Activated CD8-positive, alpha-beta T cell treated with anti-CD3 and anti-CD28 coated beads for 36 hours (primary cell): ENCODE measurements at regions not wholly inside any gene's neighbourhood (a gene's known extent, or its start where the extent isn't known, plus 50 kb on each side); places are given as distances from the start of the nearest gene placed in this dataset.

Experiments
- ATAC-seq: fragments of 200-7000 bp; cut with Tn5 transposase; one replicate; pipeline ENCODE4 v1.10.0; 2021; ENCODE audit warnings: mild to moderate bottlenecking, moderate library complexity
- CTCF ChIA-PET: fragments of 350-600 bp; sonication (Branson Sonifier 250); formaldehyde crosslinking; loops from one replicate; lab custom pipeline; 2021; ENCODE audit warnings: antibody characterized with exemption; lab: Charles Lee
- POLR2A ChIA-PET: fragments of 350-600 bp; sonication (Branson Sonifier 250); formaldehyde crosslinking; loops from one replicate; lab custom pipeline; 2021; ENCODE audit warnings: antibody characterized with exemption; lab: Charles Lee
- DNase-seq: peaks from one replicate; pipeline ENCODE4 v3.0.0-alpha.2; 2020
- H3K27ac Mint-ChIP-seq: one replicate; pipeline ENCODE4 v1.8.0; 2021; ENCODE audit warnings: mild to moderate bottlenecking, mixed read lengths
- H3K27me3 Mint-ChIP-seq: one replicate; pipeline ENCODE4 v1.8.0; 2021; ENCODE audit warnings: mixed read lengths
- H3K36me3 Mint-ChIP-seq: one replicate; pipeline ENCODE4 v1.8.0; 2021; ENCODE audit warnings: low read depth, mixed read lengths
- H3K4me1 Mint-ChIP-seq: one replicate; pipeline ENCODE4 v1.8.0; 2021; ENCODE audit warnings: low read depth, mixed read lengths
- H3K4me3 Mint-ChIP-seq: one replicate; pipeline ENCODE4 v1.8.0; 2021; ENCODE audit warnings: mild to moderate bottlenecking, moderate library complexity, mixed read lengths
- H3K9me3 Mint-ChIP-seq: one replicate; pipeline ENCODE4 v1.8.0; 2021; ENCODE audit warnings: mixed read lengths
- CTCF ChIP-seq: fragments of 200-600 bp; IDR thresholded peaks from one replicate; pipeline ENCODE4 v1.8.0; 2022; ENCODE audit warnings: antibody characterized with exemption, mild to moderate bottlenecking
- intact Hi-C: fragments of 100-400 bp; cut with micrococcal nuclease; formaldehyde crosslinking; loops from one replicate; pipeline ENCODE4 v1.10.0; 2022

- Mint-ChIP-seq H3K4me3 (no peak overlapping the region), H3K27ac (no peak overlapping the region), H3K36me3 (no peaks in the 10 kb centered on the region), H3K9me3 (no peaks in the 10 kb centered on the region), H3K27me3 (peaks cover 1% of the 10 kb centered on the region), H3K4me1 (peaks cover 2% of the 10 kb centered on the region)
- POLR2A ChIA-PET: no interaction called here
- intact Hi-C loops: loop anchor here (10.0 kb wide), 1 partner anchor 485 kb away; no protein-coding TSS in a partner anchor
- TF ChIP-seq CTCF: no peak
- no peak for DNase-seq
- ATAC-seq: no peak
- CTCF ChIA-PET: no interaction called here
Observed at GRCh38 chr2:121969766-121970639, 214.6 kb downstream of the TSN start.

GRCh38 chr2:121972203-121972602, 216.8 kb downstream of the TSN start:
- CTCF ChIA-PET: interaction anchor here (1.8 kb wide), 1 partner anchor 161 kb away, joined by 5 read pairs; no protein-coding TSS in a partner anchor
- TF ChIP-seq CTCF: no peak
- no peaks in the 10 kb centered on the region for H3K36me3 Mint-ChIP-seq
- ATAC-seq (no peak), DNase-seq (no peak)
- intact Hi-C loops: loop anchor here (10.0 kb wide), 1 partner anchor 483 kb away; no protein-coding TSS in a partner anchor
- peaks cover 2% of the 10 kb centered on the region for H3K4me1 Mint-ChIP-seq
- H3K27me3 Mint-ChIP-seq: peaks cover 1% of the 10 kb centered on the region
- no peaks in the 10 kb centered on the region for H3K9me3 Mint-ChIP-seq
- POLR2A ChIA-PET: no interaction called here
- H3K4me3 Mint-ChIP-seq: no peak overlapping the region
- no peak overlapping the region for H3K27ac Mint-ChIP-seq

- Mint-ChIP-seq H3K4me1 (peaks cover 2% of the 10 kb centered on the region), H3K27ac (no peak overlapping the region), H3K9me3 (no peaks in the 10 kb centered on the region), H3K36me3 (no peaks in the 10 kb centered on the region), H3K27me3 (no peaks in the 10 kb centered on the region), H3K4me3 (no peak overlapping the region)
- CTCF ChIA-PET: interaction anchor here (0.7 to 1.7 kb wide), 5 partner anchors 9 to 78 kb away, joined by 3 to 5 read pairs (median 3); no protein-coding TSS in a partner anchor
- peak; percentile 47 for DNase-seq
- POLR2A ChIA-PET: no interaction called here
- peak; percentile 66 for TF ChIP-seq CTCF
- intact Hi-C loops: loop anchor here (10.0 kb wide), 1 partner anchor 480 kb away; no protein-coding TSS in a partner anchor
- ATAC-seq: peak; percentile 96
Observed at GRCh38 chr2:121974897-121975661, 219.6 kb downstream of the TSN start.

GRCh38 chr2:121976926-121977325, 221.5 kb downstream of the TSN start:
- Mint-ChIP-seq H3K9me3 (no peaks in the 10 kb centered on the region), H3K4me1 (peaks cover 2% of the 10 kb centered on the region), H3K36me3 (no peaks in the 10 kb centered on the region), H3K27me3 (no peaks in the 10 kb centered on the region), H3K4me3 (no peak overlapping the region), H3K27ac (no peak overlapping the region)
- no peak for DNase-seq
- no peak for ATAC-seq
- CTCF ChIA-PET: no interaction called here
- POLR2A ChIA-PET: no interaction called here
- no peak for TF ChIP-seq CTCF
- intact Hi-C loops: loop anchor here (10.0 kb wide), 1 partner anchor 478 kb away; no protein-coding TSS in a partner anchor
